NCI-H2171 (cell line): ENCODE measurements at regions not wholly inside any gene's neighbourhood (a gene's known extent, or its start where the extent isn't known, plus 50 kb on each side); places are given as distances from the start of the nearest gene placed in this dataset.
"Not testable (repeated sequence)": the region's sequence is repeated elsewhere in the genome, so short reads cannot be mapped to it uniquely, and the experiment has no call there.

Experiments used
- DNase-seq: peaks from one replicate; lab custom pipeline; 2025; lab: John Stamatoyannopoulos, UW

DNA sequence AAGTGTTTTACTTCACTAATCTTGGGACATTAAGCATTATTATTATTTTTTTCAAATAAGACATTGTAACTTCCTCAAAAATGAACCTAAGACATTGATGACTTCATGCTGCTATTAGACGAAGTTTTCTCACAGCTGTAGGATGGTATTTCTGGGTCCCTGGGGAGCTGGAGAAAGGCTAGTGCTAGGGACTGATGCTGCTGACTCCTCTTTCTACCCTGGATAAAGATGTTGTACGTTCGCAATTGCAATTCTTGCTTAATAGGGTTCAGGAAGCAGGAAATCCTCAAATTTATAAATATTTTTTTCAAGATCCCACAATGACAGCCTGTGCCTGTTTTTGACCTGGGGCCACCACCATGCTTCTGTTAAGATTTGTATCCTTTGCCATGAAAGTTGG is 526.0 kb downstream of the CCSER2 start:
- no peak for DNase-seq

DNA sequence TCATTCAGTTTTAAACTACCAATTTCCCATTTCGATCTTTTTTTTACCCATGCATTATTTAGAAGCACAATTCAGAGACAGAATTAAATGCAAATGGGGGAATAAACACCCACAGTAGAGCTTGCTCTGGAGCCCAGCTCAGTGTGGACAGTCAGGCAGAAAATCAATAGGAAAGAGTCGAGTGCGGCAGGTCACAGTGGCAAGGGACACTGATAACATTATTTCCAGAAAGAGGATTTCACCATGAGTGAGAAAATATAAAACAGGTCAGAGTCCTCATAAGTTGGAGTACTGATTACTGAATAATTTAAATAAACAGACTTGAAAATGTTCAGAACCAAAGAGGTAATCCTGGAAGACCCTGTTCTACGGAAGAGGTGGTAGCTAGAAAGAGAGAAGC is 532.5 kb downstream of the CCSER2 start:
- no peak for DNase-seq

DNA sequence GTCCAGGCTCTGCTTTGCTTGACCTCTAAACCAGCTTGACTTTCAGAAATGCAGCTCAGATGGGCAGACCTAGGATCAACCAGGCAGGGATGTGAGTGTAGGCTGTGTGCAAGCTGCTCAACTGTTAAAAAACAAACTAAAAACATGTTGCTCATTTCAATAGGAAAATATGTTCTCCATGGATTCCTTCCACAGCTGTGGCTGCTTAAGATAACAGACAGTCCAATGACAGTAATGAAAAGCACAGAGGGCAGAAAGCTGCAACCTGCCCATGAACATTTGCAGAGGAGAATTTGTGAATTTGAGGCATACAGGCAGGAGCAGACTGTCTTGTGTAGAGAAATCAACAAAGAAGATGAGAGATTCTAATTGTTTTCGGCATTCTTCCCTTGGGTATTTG is 534.2 kb downstream of the CCSER2 start:
- DNase-seq: no peak

DNA sequence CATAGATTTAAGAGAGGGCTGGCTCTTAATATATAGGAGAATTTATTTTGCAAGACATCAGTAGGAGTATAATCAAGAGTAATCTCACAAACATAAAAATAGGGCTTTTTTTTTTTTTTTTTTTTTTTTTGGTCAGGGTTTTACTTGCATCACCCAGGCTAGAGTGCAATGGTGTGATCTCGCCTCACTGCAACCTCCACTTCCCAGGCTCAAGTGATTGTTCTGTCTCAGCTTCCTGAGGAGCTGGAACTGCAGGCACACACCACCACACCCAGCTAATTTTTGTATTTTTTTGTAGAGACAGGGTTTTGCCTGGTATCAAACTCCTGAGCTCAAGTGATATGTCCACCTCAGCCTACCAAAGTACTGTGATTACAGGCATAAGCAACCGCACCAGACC is 535.3 kb downstream of the CCSER2 start:
- no peak for DNase-seq

DNA sequence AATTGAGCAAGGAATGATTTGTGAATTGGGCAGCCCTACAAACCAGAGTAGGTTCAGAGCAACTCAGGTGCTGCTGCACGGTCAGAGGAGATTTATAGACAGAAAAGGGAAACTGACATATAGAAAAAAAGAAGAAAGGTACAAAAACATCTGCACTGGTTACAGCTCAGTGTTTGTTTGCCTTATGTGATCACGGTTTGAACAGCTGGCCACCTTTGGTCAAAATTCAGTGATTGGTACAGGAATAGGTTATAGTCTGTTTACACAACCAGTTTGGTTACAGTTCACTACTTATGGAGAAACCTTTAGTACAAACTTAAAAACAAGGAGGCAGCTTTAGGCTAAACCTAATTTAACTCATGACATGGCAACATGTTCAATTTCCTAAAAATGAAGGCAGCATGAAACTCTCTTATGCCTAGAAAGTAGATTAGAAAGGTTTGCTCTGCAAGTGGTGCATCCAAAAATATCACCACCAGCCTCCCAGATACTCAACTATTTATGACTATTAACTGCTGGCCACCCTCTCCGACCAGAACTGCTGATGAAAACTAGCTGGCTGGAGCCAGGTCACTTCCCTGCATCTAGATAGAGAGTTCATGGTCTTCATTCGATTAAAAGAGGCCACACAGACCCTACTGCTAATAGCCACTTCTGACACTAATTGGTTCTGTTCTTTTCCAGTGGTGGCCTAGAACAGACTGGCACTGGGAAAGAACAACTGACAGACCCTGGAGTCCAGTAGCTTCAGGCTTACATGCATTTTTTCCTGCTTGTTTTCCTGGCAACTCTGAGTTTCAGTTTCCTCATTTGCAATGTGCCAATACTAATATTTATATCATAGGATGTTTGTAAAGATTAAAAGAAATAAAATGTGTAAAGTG is 548.0 kb downstream of the CCSER2 start:
- no peak for DNase-seq

DNA sequence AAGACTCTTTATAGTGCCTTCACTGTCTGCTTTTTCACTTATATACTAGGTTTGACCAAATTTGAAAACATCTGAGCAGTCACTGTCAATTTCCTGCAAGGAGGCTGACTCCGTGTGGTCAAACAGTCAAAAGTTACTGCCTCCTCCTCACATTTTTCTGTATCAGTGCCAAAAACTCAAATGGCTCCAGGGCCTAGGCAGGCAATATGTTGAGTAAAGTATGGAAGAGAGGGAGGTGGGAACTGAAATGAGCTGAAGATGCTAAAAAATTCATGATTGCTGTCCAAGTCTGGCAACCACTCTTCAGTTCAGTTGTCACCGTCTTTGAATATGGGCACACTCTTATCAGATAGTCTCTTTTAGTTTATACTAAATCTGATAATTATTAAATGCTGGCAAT is 551.6 kb downstream of the CCSER2 start:
- DNase-seq: no peak

DNA sequence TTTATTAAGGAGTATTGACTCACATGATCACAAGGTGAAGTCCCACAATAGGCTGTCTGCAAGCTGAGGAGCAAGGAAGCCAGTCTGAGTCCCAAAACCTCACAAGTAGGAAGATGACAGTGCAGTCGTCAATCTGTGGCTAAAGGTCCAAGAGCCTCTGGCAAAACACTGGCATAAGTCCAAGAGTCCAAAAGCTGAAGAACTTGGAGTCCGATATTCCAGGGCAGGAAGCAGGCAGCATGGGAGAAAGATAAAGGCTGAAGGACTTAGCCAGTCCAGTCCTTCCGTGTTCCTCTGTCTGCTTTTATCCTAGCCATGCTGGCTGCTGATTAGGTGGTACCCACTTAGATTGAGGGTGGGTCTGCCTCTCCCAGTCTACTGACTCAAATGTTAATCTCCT is 553.3 kb downstream of the CCSER2 start:
- not testable (repeated sequence) for DNase-seq

DNA sequence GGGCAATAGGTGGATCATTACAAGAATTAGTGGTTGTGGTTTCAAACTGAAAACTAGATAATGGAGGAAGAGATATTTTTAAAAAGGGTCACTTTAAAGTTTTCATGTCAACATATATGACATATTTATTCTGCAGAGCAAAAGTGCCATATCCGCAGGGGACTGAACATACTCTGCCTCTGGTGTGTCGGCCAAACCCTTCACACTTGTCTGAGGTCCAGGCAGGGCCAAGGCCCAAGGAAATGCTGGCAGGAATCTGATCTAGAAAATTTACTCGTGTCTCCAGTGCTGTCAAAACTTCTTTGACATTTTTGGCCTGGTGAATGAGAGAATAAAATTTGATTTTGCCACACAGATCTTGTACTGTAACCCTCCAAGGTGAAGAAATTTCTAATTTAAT is 562.3 kb downstream of the CCSER2 start:
- DNase-seq: no peak

DNA sequence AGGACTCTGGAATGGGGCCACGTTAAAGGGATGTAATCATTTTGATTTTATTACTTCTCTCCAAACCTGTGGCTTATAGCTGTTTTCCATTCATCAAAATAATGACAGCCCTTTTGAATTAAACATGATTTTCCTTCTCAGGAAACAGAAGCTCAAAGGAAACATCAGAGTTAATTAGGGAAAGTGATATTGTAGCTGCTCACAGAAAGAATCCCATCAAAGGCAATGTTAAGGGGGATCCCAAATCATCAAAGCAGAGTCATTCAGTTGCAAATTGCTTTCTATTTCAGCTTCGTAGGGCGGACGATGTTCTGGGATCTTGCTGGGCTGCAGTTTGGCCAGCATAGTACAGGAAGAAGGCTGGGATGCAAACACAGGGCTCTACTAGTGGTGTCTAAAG is 563.2 kb downstream of the CCSER2 start:
- no peak for DNase-seq

DNA sequence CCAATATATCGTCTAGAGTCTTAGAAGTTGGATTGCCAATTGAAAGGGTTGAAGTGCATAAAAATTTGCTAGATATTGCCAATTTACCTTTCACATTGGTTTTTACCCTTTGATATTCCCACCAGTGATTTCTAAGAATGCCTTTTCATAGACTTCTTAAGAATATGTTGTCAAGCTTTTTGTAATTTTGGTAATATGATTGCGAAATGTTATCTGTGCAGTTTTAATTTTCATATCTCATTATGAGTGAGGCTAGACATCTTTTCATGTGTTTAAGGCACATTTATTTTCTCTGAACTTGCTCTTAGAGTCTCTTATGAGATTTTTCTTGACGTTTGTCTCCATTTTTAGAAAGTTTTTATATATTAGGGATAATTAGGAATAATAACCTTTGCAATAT is 567.2 kb downstream of the CCSER2 start:
- no peak for DNase-seq

DNA sequence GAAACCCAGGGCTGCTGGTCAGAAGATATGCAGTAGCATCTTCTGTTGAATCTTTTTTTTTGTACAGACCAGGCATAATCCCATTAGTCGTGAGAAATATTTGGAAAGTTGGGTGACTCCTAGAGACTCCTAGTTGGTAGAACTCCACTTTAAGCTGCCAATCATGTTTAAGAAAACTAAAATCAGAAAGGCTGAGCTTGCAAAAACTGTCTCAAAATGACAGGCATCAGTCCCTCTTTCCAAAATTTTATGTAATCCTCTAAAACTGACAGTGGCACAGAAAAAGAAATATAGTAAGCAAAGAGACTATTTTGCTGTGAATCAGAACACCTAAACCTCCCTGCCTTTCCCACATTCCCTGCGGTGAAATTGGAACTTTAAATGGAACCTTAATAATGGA is 568.5 kb downstream of the CCSER2 start:
- no peak for DNase-seq

DNA sequence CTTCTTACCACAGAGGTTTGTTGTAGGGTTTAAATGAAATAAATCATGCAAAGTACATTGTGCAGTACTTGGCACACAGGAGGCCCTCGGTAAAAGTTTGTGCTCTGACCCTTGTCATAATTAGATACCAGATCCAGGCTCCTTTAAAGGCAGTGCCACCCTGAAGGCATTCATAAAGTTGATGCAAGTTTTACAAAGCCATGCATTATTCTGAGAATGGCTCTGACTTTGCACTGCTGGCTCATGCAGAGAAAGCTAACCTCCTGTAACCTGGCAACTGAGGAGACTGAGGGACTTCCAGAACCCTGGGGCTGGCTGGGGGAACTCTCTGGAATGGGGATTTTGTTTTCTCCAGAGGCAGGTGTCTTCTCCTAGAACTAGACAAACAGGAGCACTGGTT is 570.9 kb downstream of the CCSER2 start:
- no peak for DNase-seq

DNA sequence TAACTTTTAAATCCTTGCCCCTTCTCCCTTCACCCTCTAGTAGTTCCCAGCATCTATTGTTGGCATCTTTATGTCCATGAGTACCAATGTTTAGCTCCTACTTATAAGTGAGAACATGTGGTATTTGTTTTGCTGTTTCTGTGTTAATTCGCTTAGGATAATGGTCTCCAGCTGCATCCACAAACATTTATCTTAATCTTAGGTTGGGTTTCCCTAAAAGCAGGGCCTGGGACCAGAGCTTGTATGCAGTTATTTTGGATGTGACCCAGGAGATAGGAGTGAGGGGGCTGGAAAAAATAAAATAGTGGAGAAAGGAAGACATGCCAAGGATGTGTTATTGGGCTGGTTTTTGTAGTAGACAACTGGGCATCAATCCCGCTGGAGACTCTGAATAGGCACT is 571.8 kb downstream of the CCSER2 start:
- no peak for DNase-seq

DNA sequence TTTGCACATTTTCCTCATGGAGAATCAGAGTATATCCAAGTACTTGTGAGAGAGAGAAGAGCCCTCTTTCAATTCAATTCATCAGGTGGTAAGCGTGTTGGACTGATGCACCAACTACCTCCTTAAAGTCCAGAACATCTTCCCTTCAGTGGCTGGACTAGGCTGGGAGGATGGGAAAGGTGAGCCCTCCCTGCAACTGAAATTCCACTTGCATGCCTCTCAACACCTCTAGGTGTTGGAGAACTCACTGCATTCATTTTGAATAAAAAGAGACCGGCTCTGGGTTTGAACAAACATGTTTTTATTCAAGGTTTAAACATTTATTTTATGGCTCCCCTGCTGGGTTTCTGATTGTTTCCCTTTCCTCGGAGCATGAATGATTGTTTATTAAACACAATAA is 573.5 kb downstream of the CCSER2 start:
- DNase-seq: no peak

DNA sequence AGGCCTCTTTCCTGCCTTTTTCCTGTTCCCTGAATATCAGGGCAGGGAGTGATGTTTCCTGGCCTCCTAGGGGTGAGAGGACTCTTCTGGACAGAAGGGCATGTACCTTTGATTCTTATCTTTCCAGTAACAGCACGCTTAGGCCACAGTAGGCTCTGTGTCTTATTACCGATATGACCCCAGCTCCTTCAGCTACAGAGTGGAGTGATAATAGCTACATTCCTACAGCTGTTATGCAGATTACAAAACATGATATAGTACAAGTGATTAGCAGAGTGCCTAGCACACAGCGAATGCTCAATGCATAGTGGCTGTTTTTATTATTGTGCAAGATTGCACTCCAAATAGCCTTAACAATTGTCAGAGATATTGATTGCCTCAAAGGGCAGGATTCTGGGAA is 574.2 kb downstream of the CCSER2 start:
- DNase-seq: no peak

DNA sequence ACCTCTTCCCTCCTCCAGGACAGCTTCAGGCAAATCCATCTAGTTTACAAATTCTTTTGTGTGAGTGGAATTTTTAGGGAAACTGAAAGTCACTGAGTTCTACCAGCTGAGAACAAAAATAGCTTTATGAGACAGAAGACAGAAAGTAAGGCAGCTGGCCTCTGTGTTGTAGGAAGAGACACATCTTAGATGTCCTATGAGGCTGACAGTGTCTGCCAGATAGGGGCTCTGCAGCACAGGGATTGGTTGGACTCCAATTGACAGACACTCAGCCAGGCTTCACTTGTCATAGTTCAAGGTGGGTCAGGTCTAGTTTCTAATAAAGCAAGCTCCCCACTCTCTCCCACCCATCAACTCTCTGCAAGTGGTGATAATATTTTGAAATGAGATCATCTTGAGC is 574.9 kb downstream of the CCSER2 start:
- DNase-seq: no peak

DNA sequence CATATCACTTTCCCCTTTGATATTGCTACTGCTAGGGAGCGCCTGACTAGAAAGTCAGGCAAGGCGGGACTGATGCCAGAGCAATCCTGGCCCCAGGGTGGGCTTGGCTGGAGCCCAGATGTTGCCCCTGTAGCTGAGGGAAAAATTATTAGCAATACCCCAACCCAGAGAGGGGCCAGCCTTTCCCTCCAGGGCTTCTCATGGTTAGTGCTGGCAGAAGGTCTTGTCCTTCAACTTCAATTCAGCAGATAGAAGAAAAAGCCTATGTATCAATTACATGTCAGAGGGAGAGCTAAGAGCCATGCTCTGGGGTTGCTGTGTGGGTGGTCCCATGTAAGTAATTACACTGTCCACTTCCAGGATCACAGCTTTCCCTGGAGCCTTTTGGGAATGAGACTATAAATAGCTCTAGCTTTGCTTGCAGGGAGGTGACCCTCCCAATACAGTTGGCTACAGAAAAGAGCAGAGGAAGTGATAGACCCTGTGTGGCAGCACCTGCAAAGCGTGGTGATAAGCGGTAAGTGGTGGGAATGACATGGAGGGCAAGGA is 579.1 kb downstream of the CCSER2 start:
- DNase-seq: no peak

DNA sequence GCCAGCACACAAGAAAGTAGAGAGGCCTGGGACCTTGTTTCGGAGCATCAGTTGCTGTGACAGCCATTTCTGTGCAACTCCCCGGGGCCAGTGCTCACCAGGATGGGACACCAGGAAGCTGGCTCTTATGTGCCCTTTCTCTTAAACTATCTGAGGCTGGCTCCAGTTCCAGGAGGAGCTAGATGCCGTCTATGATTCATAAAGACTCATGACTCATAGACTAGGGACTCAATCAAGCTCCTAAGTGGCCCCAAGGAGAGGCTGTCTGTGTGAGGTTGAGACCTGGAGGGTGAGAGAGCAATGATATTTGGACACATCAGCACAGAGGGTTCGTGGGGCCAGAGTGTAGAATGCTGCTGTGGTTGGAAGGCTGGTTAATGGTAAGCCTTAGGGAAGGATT is 580.1 kb downstream of the CCSER2 start:
- no peak for DNase-seq

DNA sequence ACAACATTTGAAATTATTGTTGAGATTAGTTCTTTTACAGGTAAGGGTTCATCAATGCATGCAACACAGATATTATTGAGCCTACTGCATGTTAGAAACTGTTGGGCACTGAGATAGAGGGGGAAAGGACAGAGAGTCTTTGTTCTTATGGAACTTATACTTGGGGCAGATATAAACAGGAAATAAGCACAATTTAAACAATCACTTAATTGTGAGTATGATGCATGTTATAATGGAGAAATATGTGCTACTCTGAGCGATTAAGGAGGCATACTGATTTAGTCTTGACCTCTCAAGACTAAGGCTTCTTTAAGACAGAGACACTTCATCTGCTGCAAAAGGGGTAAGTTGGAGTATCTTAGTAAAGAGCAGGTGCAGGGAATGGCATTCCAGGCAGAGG is 593.3 kb downstream of the CCSER2 start:
- no peak for DNase-seq

DNA sequence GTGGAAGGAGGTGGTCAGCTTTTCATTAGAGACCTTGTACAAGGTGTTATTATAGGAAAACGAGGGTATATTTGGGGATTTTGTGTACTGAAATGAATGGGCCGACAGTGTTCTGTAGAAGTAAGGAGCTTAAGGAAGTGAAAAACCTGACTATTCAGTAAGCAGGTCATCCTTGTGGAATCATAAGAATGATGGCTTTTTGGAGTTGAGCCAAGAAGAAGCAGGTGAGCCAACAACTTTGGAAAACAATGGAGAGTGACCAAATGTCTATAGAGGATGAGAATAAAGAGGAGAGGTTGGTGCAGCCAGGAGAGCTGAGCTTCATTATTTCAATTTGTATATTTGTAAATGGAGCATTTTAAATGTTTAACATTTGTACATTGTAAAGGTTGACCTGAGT is 595.7 kb downstream of the CCSER2 start:
- no peak for DNase-seq

DNA sequence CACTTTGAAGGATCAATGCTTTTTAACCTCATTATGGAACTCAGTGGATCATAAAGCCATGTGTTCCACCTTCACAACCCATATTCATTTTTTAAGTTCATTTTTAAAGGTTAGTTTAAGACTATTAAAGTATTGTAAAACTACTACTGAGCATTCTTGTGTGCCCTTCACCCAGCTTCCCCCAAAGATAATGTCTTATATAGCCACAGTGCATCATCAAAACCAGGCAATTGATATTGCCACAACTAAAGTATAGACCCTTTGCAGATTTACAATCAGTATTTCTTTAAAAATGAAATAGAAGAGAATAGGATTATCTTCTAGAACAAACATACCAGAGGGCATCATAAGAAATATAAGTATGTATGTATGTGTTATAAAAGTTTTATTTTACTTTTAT is 597.1 kb downstream of the CCSER2 start:
- no peak for DNase-seq

DNA sequence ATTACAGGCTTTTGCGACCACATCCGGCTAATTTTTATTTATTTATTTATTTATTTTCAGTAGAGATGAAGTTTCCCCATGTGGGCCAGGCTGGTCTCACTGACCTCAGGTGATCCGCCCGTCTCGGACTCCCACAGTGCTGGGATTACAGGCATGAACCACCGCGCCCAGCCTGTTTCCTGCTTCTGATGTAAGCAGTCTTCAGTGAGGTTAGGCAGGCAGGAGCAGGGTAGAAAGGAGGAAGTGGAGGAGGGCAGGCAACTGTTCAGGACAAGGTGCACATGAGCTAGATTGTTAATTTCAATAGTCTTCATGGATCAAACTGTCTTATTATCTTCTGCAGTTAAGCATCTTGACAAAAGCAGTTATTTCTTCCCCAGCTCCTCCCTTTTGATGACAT is 605.0 kb downstream of the CCSER2 start:
- DNase-seq: no peak

DNA sequence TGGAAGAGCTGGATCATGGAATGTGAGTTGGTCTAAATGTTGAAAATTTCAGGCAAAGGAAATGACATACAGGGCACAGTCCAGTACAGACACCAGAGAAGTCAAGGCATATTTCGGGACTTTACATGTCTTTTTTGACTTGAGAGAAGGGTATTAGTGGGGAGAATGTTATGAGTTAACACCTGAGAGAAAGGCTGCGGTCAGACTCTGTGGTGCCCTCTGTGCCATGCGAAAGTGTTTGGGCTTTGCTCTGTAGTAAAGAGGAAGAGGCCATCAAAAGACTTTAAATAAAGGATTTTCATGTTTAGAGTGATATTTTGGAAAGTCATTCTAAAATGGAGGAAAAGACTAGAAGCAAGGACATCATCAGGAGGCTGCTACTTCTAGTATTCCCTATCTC is 607.4 kb downstream of the CCSER2 start:
- no peak for DNase-seq
